NB4 (cell line): ENCODE measurements at regions not wholly inside any gene's neighbourhood (a gene's known extent, or its start where the extent isn't known, plus 50 kb on each side); places are given as distances from the start of the nearest gene placed in this dataset.

Source experiments
- DNase-seq: peaks from one replicate; pipeline ENCODE4 v3.0.0; 2010; ENCODE audit warnings: low read depth
- H3K4me3 ChIP-seq: one replicate; pipeline ENCODE4 v1.5.1; 2011; ENCODE audit warnings: mild to moderate bottlenecking, low read depth, low read length, moderate library complexity
- MYC ChIP-seq: IDR thresholded peaks from 2 replicates; pipeline ENCODE4 v1.6.1; 2011; ENCODE audit warnings: low read depth, low read length
- POLR2A ChIP-seq: IDR thresholded peaks from 2 replicates; pipeline ENCODE4 v1.6.1; 2011; ENCODE audit warnings: mild to moderate bottlenecking; ENCODE audit not compliant: insufficient read length; ENCODE audit errors: extremely low read depth
- TF ChIP-seq, protein P1 (sequence below): IDR thresholded peaks from 2 replicates; pipeline ENCODE4 v1.6.1; 2011; ENCODE audit warnings: low read depth, low read length
- TF ChIP-seq, protein P2 (sequence below): IDR thresholded peaks from one replicate; pipeline ENCODE4 v1.5.1; 2012; ENCODE audit warnings: low read depth, low read length

DNA sequence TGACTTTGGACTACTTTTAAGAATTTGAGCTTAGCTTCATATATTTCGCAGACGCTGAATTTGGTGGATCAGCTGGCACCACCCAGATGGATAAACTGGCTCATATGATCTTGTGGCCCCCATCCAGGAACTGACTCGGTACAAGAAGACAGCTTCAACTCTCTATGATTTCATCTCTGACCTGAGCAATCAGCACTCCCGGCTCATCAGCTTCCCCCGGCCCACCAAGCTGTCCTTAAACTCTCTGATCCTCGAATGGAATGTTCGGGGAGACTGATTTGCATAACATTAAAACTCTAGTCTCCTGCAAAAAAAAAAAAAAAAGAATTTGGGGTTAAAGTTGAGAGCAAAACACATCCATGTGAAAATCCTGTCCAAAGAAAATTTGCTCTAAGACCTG, 71.4 kb upstream of the IRS2 start:
- TF ChIP-seq, protein P1, sequence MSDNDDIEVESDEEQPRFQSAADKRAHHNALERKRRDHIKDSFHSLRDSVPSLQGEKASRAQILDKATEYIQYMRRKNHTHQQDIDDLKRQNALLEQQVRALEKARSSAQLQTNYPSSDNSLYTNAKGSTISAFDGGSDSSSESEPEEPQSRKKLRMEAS = no peak
- no peak for TF ChIP-seq MYC
- TF ChIP-seq, protein P2, sequence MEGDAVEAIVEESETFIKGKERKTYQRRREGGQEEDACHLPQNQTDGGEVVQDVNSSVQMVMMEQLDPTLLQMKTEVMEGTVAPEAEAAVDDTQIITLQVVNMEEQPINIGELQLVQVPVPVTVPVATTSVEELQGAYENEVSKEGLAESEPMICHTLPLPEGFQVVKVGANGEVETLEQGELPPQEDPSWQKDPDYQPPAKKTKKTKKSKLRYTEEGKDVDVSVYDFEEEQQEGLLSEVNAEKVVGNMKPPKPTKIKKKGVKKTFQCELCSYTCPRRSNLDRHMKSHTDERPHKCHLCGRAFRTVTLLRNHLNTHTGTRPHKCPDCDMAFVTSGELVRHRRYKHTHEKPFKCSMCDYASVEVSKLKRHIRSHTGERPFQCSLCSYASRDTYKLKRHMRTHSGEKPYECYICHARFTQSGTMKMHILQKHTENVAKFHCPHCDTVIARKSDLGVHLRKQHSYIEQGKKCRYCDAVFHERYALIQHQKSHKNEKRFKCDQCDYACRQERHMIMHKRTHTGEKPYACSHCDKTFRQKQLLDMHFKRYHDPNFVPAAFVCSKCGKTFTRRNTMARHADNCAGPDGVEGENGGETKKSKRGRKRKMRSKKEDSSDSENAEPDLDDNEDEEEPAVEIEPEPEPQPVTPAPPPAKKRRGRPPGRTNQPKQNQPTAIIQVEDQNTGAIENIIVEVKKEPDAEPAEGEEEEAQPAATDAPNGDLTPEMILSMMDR = no peak
- no peak for TF ChIP-seq POLR2A
- no peak for DNase-seq

DNA sequence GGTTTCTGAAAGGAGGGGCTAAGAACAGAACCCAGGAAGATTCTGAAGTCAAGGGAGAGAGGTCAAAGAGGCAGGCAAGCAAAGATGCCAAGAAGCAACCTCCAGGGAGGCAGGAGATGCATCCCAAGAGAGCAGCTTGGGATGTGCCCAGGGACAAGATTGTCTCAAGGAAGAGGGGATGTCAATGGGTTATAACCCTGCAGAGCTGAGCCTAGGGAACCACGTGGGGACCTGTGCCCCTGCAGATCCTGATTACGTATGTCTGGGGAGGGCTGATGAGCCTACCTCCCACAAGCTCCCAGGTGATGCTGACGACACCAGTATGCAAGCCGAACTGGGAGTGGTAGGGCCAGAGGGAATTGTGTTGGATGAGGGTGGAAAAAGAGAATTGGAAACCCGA, 70.9 kb upstream of the IRS2 start:
- no peak overlapping the region for H3K4me3 ChIP-seq
- DNase-seq = no peak
- TF ChIP-seq, protein P1 = no peak
- TF ChIP-seq, protein P2 = no peak
- TF ChIP-seq POLR2A = no peak
- TF ChIP-seq MYC = no peak

More for the DNA sequence above, 71.4 kb upstream of the IRS2 start:
- no peak overlapping the region for H3K4me3 ChIP-seq

DNA sequence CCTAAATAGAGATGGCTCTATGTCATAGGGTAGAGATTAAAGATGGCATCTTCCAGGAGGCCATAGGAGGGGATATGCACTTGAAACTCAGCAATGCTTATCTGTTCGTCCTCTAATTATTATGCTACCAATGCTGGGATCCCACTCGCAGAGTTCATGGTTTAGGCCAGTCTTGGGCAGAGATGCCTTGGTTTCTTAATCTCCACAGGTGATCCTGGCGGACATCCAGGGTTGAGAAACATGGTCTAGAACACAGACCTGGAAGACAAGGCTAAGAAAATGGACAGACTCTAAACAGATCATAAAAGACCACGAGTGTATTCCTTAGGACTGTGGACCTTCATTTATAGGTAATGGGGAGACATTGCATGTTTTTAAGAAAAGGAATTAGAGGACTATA, 70.0 kb upstream of the IRS2 start:
- TF ChIP-seq, protein P2 = no peak
- TF ChIP-seq POLR2A (no peak), MYC (no peak)
- TF ChIP-seq, protein P1 = no peak
- no peak for DNase-seq
- no peak overlapping the region for H3K4me3 ChIP-seq

DNA sequence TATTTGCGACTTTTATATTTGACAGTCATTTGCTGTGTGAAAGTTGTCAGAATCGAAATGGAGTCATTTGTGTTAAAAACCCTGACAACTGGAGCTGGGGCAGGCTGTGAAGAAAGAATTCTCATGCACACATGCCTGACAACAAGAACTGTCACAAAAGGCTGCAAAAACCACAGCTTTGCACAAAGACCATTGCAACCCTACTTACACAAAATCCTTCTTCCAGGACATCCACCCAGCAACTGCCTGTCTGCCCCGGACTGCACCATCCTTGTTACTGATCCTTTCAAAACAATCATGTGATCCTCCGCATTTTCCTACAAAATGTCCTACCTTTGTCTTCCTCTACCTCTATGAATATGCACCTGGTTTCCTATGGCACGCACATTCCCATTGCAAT, 66.8 kb upstream of the IRS2 start:
- no peak overlapping the region for H3K4me3 ChIP-seq
- no peak for DNase-seq
- TF ChIP-seq POLR2A (no peak), MYC (no peak)
- TF ChIP-seq, protein P1 = no peak
- TF ChIP-seq, protein P2 = no peak

DNA sequence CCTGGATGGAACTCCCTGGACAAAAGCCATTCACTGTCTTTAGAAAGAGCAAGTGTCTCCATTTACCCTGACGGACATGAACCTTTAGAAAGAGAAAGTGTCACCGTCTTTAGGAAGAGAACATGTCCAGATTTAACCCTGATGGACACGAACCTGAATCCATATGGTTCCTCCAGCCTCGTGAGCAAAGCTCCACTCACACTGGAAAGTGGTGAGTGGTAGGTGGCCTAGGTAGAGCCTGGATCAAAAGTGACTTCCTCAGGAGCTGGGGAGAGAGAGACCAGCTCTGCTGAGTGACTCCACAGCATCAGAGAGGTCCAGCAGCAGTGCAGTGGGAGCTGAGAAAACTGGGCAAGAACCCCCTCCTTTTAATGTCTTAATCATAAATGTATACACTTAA, 59.8 kb upstream of the IRS2 start:
- no peak for TF ChIP-seq MYC
- TF ChIP-seq POLR2A = no peak
- TF ChIP-seq, protein P1 = no peak
- TF ChIP-seq, protein P2 = no peak
- H3K4me3 ChIP-seq = no peak overlapping the region
- DNase-seq = no peak

DNA sequence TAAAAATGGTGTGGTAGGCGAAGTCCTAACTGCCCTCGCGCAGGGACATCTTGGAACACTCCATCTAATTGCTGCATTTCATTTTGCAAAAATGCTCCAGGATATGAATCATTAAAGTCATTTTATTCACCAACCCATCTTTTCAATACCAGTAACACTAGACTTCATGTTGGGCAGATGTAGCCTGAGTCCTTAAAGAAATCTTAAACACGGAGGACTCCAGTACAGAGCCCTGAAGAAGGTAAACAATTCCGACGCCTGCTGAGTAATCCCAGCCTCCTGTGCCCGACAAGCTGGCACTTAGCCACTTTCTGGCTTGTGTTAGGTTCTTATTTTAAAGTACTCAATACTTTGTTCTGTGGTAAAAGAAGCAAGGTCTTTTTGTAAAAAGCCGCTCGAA, 58.0 kb upstream of the IRS2 start:
- H3K4me3 ChIP-seq = no peak overlapping the region
- no peak for DNase-seq
- TF ChIP-seq, protein P1 = no peak
- no peak for TF ChIP-seq POLR2A
- no peak for TF ChIP-seq MYC
